HG03135 (cell line): ENCODE measurements at regions not wholly inside any gene's neighbourhood (a gene's known extent, or its start where the extent isn't known, plus 50 kb on each side); places are given as distances from the start of the nearest gene placed in this dataset.
"Not testable (repeated sequence)": the region's sequence is repeated elsewhere in the genome, so short reads cannot be mapped to it uniquely, and the experiment has no call there.

Source experiments
- ATAC-seq: cut with Tn5 transposase; IDR thresholded peaks from one replicate; pipeline ENCODE4 v1.9.1; 2021; ENCODE audit warnings: mild to moderate bottlenecking, moderate library complexity; ENCODE audit not compliant: unreplicated experiment

GRCh38 chr6:28789553-28790083 is 134.2 kb downstream of the TRIM27 start:
- ATAC-seq: no peak

GRCh38 chr6:28791002-28791383 is 132.8 kb downstream of the TRIM27 start:
- no peak for ATAC-seq

GRCh38 chr6:28794175-28795002 is 129.4 kb downstream of the TRIM27 start:
- ATAC-seq: no peak

DNA sequence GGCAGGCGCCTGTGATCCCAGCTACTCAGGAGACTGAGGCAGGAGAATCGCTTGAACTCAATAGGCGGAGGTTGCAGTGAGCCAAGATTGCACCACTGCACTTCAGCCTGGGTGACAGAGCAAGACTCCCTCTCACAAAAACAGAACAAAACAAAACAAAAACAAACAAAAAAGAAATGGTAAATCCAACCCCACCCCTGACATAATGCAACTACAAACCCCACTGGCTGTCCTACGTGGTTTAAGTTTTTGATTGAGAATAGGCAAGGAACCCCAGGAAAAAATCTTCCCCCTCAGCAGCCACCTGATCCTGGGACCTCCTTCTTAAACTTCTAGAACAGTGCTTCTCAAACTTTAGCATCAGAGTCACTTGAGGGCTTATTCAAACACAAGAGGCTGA is 123.1 kb downstream of the TRIM27 start:
- ATAC-seq: not testable (repeated sequence)

GRCh38 chr6:28802417-28803336 is 121.1 kb downstream of the TRIM27 start:
- ATAC-seq: no peak

- ATAC-seq: no peak
These were observed 120.5 kb downstream of the TRIM27 start for GRCh38 chr6:28803337-28803709.

- ATAC-seq: no peak
These were observed 116.0 kb downstream of the TRIM27 start for GRCh38 chr6:28807682-28808280.

- no peak for ATAC-seq
These were observed 115.4 kb downstream of the TRIM27 start for GRCh38 chr6:28808383-28808782.

DNA sequence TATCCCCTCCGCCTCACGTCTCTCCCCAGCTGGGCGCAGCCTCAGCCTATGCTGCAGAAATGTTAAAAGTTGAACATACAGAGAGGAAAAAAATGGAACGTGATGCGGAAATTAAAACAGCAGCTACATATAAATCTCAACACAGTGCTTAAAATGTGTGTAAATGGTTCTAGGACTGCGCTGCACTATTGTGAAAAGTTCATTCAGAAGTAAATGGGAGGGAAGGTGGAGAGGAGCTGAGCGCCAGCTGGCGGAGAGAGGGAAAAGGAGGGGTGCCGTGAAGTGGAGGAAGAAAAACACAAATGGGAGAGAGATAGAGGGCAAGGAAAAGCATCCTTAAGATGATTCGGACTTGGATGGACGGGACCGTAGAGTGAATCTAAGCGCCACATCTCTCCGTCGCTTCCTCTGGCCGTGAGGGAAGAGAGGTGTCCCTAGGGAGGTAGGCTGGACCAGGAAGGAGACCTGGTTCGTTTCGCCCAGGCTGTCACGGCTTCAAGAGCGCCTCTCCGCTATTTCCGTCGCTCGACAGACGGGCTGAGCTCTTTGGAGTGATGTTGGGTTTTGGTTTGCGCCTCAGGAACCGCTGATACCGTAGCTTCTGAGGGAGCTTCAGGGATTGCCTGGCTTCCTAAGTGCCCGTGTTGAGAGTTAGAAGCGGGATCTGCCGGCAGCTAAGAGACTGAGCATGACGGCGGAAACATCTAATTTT is 113.7 kb downstream of the TRIM27 start:
- ATAC-seq: no peak

DNA sequence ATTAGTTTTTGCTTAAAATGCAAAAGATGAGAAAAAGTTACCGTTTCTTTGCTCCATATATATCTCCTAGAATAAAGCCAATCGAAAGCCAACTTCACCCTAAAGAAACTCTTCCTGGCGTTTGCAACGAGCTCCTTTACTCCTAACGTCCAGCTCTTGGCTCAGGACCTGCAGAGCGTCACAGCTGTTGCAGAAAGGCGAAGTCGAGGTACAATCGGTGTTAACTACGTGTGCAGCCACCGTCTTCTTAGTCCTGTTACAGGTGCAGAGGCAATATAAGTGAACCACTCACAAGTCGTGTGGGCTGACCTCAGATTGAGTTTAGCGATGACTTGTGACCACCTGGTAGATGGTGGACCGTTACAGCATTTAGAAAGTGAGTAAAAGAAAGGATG is 113.1 kb downstream of the TRIM27 start:
- ATAC-seq: no peak

- ATAC-seq: no peak
These were observed 111.9 kb downstream of the TRIM27 start for GRCh38 chr6:28811873-28812272.

GRCh38 chr6:28812778-28813569 is 110.8 kb downstream of the TRIM27 start:
- ATAC-seq: no peak

GRCh38 chr6:28814032-28814976 is 109.5 kb downstream of the TRIM27 start:
- ATAC-seq: no peak

DNA sequence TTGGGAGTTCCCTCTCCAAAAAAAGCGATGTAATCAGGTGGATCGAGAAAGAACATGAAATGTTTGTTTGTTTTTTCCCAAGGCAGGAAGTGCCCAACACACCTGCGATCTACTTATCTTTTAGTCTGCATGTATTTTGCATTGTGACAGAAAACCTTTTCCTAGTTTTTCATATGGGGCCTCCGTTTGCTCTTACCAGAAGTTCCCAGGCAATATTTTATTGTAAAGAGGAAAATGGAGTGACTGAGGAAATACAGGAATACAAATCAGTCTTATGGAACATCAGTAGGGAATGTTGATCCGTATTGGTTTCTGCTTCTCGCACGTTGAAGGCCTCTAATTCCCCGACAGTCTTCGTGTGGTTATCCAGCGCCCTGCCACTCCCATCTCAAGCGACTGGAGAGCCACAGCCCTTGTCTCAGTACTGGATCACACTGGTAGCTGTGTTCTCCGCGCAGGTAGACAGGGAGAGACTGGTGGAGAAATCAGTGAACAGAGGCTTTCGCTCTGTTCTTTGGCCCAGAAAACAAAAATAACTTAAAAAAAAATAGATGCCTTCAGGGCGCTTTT is 107.4 kb downstream of the TRIM27 start:
- ATAC-seq: no peak

DNA sequence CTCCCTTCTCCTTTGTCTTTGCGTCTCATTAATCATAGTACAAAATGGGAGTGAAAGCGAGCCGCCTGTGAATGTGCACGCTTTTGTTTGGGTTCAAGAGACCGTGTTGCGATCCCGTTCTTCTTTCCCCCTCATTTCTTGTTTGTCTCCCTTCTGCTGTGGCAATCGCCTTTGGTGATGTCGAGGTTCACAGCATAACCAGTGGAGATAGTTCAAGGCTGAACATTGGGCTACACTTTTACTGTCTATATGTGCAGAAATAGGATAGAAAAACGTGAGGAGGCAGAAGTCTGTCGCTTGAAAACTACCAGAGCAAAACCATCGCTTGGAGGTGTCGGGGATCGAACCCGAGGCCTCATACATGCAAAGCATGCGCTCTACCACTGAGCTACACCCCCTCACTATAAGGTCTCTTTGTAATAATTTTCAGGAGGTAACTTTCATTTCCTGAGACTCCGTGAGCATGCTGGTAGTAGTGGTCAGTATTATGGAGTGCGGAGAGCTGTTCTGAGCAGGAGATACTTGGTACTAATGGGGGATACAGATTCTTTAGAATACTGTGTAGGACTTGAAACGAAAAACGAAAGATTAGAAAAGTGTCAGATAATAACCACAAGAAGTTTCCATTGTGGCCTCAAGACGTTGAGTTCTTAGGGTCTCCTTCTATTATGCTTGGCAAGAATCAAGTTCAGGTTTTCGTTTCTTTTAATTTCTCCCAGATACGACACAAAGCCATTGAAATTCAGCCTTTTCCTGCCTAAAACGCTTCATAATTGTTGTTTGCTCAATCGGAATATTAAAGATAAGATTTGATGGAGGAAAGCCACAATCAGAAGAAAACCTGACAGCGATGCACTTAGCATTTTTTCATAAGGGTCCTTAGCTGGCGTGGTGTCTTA is 106.6 kb downstream of the TRIM27 start:
- peak; percentile 59 for ATAC-seq

GRCh38 chr6:28817808-28818145 is 106.0 kb downstream of the TRIM27 start:
- no peak for ATAC-seq
